Endothelial cell of umbilical vein (primary cell): ENCODE measurements at regions not wholly inside any gene's neighbourhood (a gene's known extent, or its start where the extent isn't known, plus 50 kb on each side); places are given as distances from the start of the nearest gene placed in this dataset.

Experiments
- BruUV-seq: library from RNA; stranded (reverse); fragments of 400-500 nt; replicated peaks from 2 replicates; lab custom pipeline; 2021; lab: Mats Ljungman, UMichigan
- CTCF ChIA-PET: fragments of 300-600, 350-600 bp; sonication (Branson Sonifier 250); formaldehyde crosslinking; loops from one replicate; lab custom pipeline; 2021; ENCODE audit warnings: antibody characterized with exemption, inconsistent platforms; lab: Charles Lee
- POLR2A ChIA-PET: fragments of 300-600, 350-600 bp; sonication (Branson Sonifier 250); formaldehyde crosslinking; loops from one replicate; lab custom pipeline; 2021; ENCODE audit warnings: antibody characterized with exemption, inconsistent platforms; lab: Charles Lee
- DNase-seq: peaks from one replicate; pipeline ENCODE4 v3.0.0-alpha.2; 2011; ENCODE audit warnings: low read depth, low spot score
- FAIRE-seq: peaks from 2 replicates; lab custom pipeline; 2011; peaks lifted over from hg19 to GRCh38; lab: Jason Lieb, UNC
- H2AFZ ChIP-seq: 2 replicates; pipeline ENCODE4 v1.6.0; 2012; ENCODE audit warnings: low read depth, low read length, control low read depth, inconsistent platforms
- H3K27ac ChIP-seq: 2 replicates; pipeline ENCODE4 v1.5.1; 2011; ENCODE audit warnings: low read depth, mild to moderate bottlenecking, control low read depth, low read length, moderate library complexity; ENCODE audit not compliant: insufficient read depth
- H3K27me3 ChIP-seq, 2 experiments: 2 replicates each; pipeline versions ENCODE4 v1.6.0 to v1.6.1; 2011; ENCODE audit warnings: low read length in 2 of 2, mixed read lengths in 1 of 2; ENCODE audit not compliant: control insufficient read depth in 2 of 2, insufficient read depth in 2 of 2
- H3K36me3 ChIP-seq, 2 experiments: 2 replicates in 1 of 2; 3 replicates in 1 of 2; pipeline ENCODE4 v1.5.1; 2011; ENCODE audit warnings: low read length in 2 of 2, mild to moderate bottlenecking in 1 of 2, moderate library complexity in 1 of 2; ENCODE audit not compliant: control insufficient read depth in 2 of 2, insufficient read depth in 2 of 2; ENCODE audit errors: extremely low read depth in 1 of 2
- H3K4me1 ChIP-seq: 3 replicates; pipeline ENCODE4 v1.5.1; 2011; ENCODE audit warnings: mild to moderate bottlenecking, low read length; ENCODE audit not compliant: control insufficient read depth, insufficient read depth; ENCODE audit errors: extremely low read depth
- H3K4me2 ChIP-seq: 2 replicates; pipeline ENCODE4 v1.6.1; 2011; ENCODE audit warnings: low read length, control low read depth, mixed read lengths; ENCODE audit not compliant: insufficient read depth
- H3K4me3 ChIP-seq, 3 experiments: fragments of 200-600 bp in 1 of 3; sonication (generic), shearing (Covaris generic) in 1 of 3; replicated peaks in 1 of 3; 2 replicates each; pipeline ENCODE4 v1.5.1; 2011 to 2016; ENCODE audit warnings: control low read depth in 3 of 3, low read length in 3 of 3, mild to moderate bottlenecking in 2 of 3, inconsistent platforms in 1 of 3, low read depth in 1 of 3, moderate library complexity in 1 of 3; ENCODE audit not compliant: insufficient read depth in 1 of 3
- H3K79me2 ChIP-seq: 2 replicates; pipeline ENCODE4 v1.6.0; 2012; ENCODE audit warnings: low read length, inconsistent platforms; ENCODE audit not compliant: control insufficient read depth, insufficient read depth
- H3K9ac ChIP-seq: replicated peaks from 2 replicates; pipeline ENCODE3; 2011; ENCODE audit warnings: low read length, control low read depth; ENCODE audit not compliant: insufficient read depth; ENCODE audit errors: extremely low read depth
- H3K9me1 ChIP-seq: replicated peaks from 3 replicates; pipeline ENCODE4 v1.6.0; 2011; ENCODE audit warnings: mild to moderate bottlenecking, low read length; ENCODE audit not compliant: control insufficient read depth, insufficient read depth; ENCODE audit errors: extremely low read depth
- H3K9me3 ChIP-seq: replicated peaks from 2 replicates; pipeline ENCODE4 v1.5.1; 2012; ENCODE audit warnings: low read length, inconsistent platforms; ENCODE audit not compliant: control insufficient read depth, insufficient read depth
- H4K20me1 ChIP-seq: replicated peaks from 2 replicates; pipeline ENCODE3; 2011; ENCODE audit warnings: mild to moderate bottlenecking, low read length; ENCODE audit not compliant: control insufficient read depth, insufficient read depth; ENCODE audit errors: extremely low read depth
- CTCF ChIP-seq, 2 donors: IDR thresholded peaks; 1 replicate in 1 of 2; 2 replicates in 1 of 2; pipeline ENCODE4 v1.5.1; 2011; ENCODE audit warnings: low read length in 2 of 2, mild to moderate bottlenecking in 2 of 2, moderate library complexity in 2 of 2, control low read depth in 1 of 2, inconsistent platforms in 1 of 2, low read depth in 1 of 2; ENCODE audit not compliant: insufficient read depth in 1 of 2; ENCODE audit errors: extremely low read depth in 1 of 2
- EZH2 ChIP-seq: IDR thresholded peaks from 2 replicates; pipeline ENCODE4 v1.6.1; 2012; ENCODE audit warnings: borderline replicate concordance, low read depth, mild to moderate bottlenecking, moderate library complexity, low read length, inconsistent platforms; ENCODE audit not compliant: severe bottlenecking
- FOS ChIP-seq: IDR thresholded peaks from 2 replicates; pipeline ENCODE4 v1.6.1; 2011; ENCODE audit warnings: mild to moderate bottlenecking, low read length, moderate library complexity, borderline replicate concordance; ENCODE audit not compliant: insufficient read depth
- GATA2 ChIP-seq: IDR thresholded peaks from 2 replicates; pipeline ENCODE4 v1.7.0; 2011; ENCODE audit warnings: low read depth, mild to moderate bottlenecking, moderate library complexity, mixed read lengths, low read length; ENCODE audit not compliant: insufficient read length, insufficient read depth
- JUN ChIP-seq: IDR thresholded peaks from 2 replicates; pipeline ENCODE4 v1.6.1; 2011; ENCODE audit warnings: borderline replicate concordance, low read depth; ENCODE audit not compliant: insufficient read length, insufficient read depth
- MAX ChIP-seq: IDR thresholded peaks from 2 replicates; pipeline ENCODE4 v1.6.1; 2011; ENCODE audit not compliant: insufficient read depth, insufficient read length
- MYC ChIP-seq: IDR thresholded peaks from one replicate; pipeline ENCODE4 v1.6.1; 2011; ENCODE audit warnings: mild to moderate bottlenecking, low read depth, low read length
- POLR2A ChIP-seq: IDR thresholded peaks from 2 replicates; pipeline ENCODE4 v1.6.1; 2012; ENCODE audit warnings: low read depth, mild to moderate bottlenecking, control low read depth, low read length
- POLR2AphosphoS5 ChIP-seq: IDR thresholded peaks from 2 replicates; pipeline ENCODE4 v1.6.1; 2012; ENCODE audit warnings: low read depth, mild to moderate bottlenecking, control low read depth, low read length, moderate library complexity; ENCODE audit not compliant: insufficient read depth
- dilution Hi-C: fragments of 300-500 bp; cut with MboI; formaldehyde crosslinking; loops from one replicate; pipeline ENCODE4 v1.15.0; 2019; ENCODE audit warnings: low sequenced_read_pairs; ENCODE audit not compliant: extremely low pct_ligation_motif_present
- intact Hi-C: fragments of 100-400 bp; cut with micrococcal nuclease; formaldehyde crosslinking; loops from one replicate; pipeline ENCODE4 v1.10.0; 2022

- H3K4me1 ChIP-seq = no peaks in the 10 kb centered on the region
- intact Hi-C loops = no loop called here
- no peak overlapping the region for H3K27ac ChIP-seq
- DNase-seq (no peak), FAIRE-seq (no peak)
- no peak overlapping the region for H3K4me3 ChIP-seq
- ChIA-PET POLR2A (no interaction called here), CTCF (no interaction called here)
- no peak overlapping the region for H2AFZ ChIP-seq
- no peak overlapping the region for H3K4me2 ChIP-seq
- TF ChIP-seq FOS = no peak
- TF ChIP-seq CTCF (IDR thresholded peaks at IDR 0.05; ENCODE audit: extremely low read depth in 1 of 2, insufficient read depth in 1 of 2, low read depth in 1 of 2, low read length in 2 of 2) = no peak
- TF ChIP-seq GATA2 = no peak
- no peaks in the 10 kb centered on the region for H3K79me2 ChIP-seq
- no peak overlapping the region for H3K9ac ChIP-seq
- H3K27me3 ChIP-seq = no peaks in the 10 kb centered on the region
- no peaks in the 10 kb centered on the region for H3K9me3 ChIP-seq
- no peaks in the 10 kb centered on the region for H3K9me1 ChIP-seq
- no peaks in the 10 kb centered on the region for H4K20me1 ChIP-seq
- H3K36me3 ChIP-seq = no peaks in the 10 kb centered on the region
- BruUV-seq = no TSS peak
- dilution Hi-C loops = no loop called here
Measured at GRCh38 chr4:12894062-12894461, 590.1 kb downstream of the RAB28 start.

GRCh38 chr4:12889054-12889453 is 595.1 kb downstream of the RAB28 start:
- H3K4me1 ChIP-seq = no peaks in the 10 kb centered on the region
- no TSS peak for BruUV-seq
- TF ChIP-seq CTCF (IDR thresholded peaks at IDR 0.05; ENCODE audit: extremely low read depth in 1 of 2, insufficient read depth in 1 of 2, low read depth in 1 of 2, low read length in 2 of 2) (no peak), POLR2AphosphoS5 (no peak), POLR2A (no peak), GATA2 (no peak), FOS (no peak), EZH2 (no peak), MYC (no peak), JUN (no peak), MAX (no peak)
- H2AFZ ChIP-seq = no peak overlapping the region
- no peak overlapping the region for H3K9ac ChIP-seq
- no peak overlapping the region for H3K4me3 ChIP-seq
- no peaks in the 10 kb centered on the region for H3K36me3 ChIP-seq
- no peak for DNase-seq
- no peak overlapping the region for H3K4me2 ChIP-seq
- H3K9me3 ChIP-seq = no peaks in the 10 kb centered on the region
- POLR2A ChIA-PET = no interaction called here
- no peaks in the 10 kb centered on the region for H3K9me1 ChIP-seq
- CTCF ChIA-PET = no interaction called here
- H3K79me2 ChIP-seq = no peaks in the 10 kb centered on the region
- intact Hi-C loops (no loop called here), dilution Hi-C loops (no loop called here)
- no peak overlapping the region for H3K27ac ChIP-seq
- H4K20me1 ChIP-seq = no peaks in the 10 kb centered on the region
- H3K27me3 ChIP-seq = no peaks in the 10 kb centered on the region
- no peak for FAIRE-seq
